GM12865 (cell line): ENCODE measurements at regions not wholly inside any gene's neighbourhood (a gene's known extent, or its start where the extent isn't known, plus 50 kb on each side); places are given as distances from the start of the nearest gene placed in this dataset.

Experiments used
- DNase-seq: peaks from one replicate; pipeline ENCODE4 v3.0.0; 2010; ENCODE audit warnings: low read depth
- H3K4me3 ChIP-seq: 2 replicates; pipeline ENCODE4 v1.5.1; 2011; ENCODE audit warnings: mild to moderate bottlenecking, low read depth, low read length, control low read depth
- TF ChIP-seq, protein P1 (sequence below): IDR thresholded peaks from 2 replicates; pipeline ENCODE4 v1.5.1; 2011; ENCODE audit warnings: low read length, control low read depth, low read depth, inconsistent platforms; ENCODE audit not compliant: insufficient read depth; ENCODE audit errors: missing control alignments

DNA sequence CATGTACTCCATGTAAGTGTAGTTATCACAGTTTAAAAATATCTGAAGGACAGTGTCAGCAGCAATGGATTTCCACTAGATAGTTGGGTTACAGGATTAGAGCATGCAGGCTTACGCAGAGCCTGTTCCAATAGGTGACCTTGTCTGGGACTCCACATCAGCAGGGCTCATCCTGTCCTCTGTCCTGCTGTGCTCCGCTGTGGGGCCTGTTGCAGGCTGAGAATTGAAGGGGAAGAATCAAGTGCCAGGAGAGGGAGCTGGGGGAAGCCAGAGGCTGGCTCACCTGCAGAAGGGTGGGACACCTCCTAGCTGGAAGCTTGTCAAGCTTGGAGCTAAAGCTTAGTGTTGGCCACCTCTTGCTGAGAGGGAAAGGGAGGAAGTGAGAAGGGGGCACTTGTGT is 62.8 kb downstream of the XCL2 start:
- DNase-seq: no peak
- no peak overlapping the region for H3K4me3 ChIP-seq
- TF ChIP-seq, protein P1, sequence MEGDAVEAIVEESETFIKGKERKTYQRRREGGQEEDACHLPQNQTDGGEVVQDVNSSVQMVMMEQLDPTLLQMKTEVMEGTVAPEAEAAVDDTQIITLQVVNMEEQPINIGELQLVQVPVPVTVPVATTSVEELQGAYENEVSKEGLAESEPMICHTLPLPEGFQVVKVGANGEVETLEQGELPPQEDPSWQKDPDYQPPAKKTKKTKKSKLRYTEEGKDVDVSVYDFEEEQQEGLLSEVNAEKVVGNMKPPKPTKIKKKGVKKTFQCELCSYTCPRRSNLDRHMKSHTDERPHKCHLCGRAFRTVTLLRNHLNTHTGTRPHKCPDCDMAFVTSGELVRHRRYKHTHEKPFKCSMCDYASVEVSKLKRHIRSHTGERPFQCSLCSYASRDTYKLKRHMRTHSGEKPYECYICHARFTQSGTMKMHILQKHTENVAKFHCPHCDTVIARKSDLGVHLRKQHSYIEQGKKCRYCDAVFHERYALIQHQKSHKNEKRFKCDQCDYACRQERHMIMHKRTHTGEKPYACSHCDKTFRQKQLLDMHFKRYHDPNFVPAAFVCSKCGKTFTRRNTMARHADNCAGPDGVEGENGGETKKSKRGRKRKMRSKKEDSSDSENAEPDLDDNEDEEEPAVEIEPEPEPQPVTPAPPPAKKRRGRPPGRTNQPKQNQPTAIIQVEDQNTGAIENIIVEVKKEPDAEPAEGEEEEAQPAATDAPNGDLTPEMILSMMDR: no peak

GRCh38 chr1:168477792-168478191 is 66.0 kb downstream of the XCL2 start:
- TF ChIP-seq, protein P1: no peak
- H3K4me3 ChIP-seq: no peak overlapping the region
- no peak for DNase-seq

DNA sequence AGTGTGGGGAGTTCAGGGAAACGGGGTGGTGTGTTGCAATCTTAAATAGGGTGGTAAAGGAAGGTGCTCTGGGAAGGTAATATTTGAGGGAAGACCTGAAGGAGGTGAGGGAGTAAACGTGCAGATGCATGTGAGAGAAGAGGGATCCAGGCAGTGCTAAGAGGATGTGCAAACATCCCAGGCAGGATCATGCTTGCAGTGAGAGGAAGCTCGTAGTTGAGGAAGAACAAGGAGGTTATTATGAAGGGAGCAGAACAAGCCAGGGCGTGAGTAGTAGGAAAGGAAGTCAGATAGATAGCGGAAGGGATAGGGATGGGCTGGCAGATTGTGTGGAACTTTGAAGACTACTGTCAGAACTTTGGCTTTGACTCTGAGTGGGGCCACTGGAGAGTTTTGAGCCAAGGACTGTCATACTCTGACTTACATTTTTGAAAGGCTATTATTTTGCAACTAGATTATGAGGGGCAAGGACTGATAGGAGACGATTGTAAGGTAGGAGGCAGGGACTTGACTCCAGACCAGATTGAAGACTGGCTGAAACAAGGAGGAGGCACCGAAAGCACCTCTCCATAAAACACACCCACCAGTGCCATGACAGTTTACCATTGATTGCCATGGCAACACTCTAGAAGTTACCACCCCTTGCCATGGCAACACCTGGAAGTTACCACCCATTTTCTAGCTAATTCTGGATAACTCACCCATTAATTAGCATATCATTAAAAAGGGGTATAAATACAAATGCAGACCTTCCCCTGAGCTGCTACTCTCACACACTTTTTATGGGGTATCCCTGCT is 67.0 kb downstream of the XCL2 start:
- TF ChIP-seq, protein P1: no peak
- H3K4me3 ChIP-seq: no peak overlapping the region
- DNase-seq: no peak

DNA sequence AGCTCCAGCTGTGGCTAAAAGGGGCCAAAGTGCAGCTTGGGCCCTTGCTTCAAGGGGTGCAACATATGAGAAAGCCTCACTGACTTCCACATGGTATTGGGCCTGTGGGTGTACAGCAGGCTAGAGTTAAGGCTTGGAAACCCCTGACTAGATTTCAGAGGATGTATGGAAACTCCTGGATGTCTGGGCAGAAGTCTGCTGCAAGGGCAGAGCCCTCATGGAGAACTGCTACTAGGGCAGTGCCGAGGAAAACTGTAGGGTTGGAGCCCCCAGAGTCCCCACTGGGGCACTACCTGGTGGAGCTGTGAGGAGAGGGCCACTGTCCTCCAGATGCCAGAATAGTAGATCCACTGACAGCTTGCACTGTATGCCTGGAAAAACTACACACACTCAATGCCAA is 69.5 kb downstream of the XCL2 start:
- no peak for DNase-seq
- TF ChIP-seq, protein P1: no peak
- no peak overlapping the region for H3K4me3 ChIP-seq

- no peak overlapping the region for H3K4me3 ChIP-seq
- no peak for DNase-seq
- TF ChIP-seq, protein P1: no peak
Observed at GRCh38 chr1:168473126-168473525, 70.7 kb downstream of the XCL2 start.

GRCh38 chr1:168472223-168472622 is 71.6 kb downstream of the XCL2 start:
- TF ChIP-seq, protein P1: no peak
- H3K4me3 ChIP-seq: no peak overlapping the region
- no peak for DNase-seq

DNA sequence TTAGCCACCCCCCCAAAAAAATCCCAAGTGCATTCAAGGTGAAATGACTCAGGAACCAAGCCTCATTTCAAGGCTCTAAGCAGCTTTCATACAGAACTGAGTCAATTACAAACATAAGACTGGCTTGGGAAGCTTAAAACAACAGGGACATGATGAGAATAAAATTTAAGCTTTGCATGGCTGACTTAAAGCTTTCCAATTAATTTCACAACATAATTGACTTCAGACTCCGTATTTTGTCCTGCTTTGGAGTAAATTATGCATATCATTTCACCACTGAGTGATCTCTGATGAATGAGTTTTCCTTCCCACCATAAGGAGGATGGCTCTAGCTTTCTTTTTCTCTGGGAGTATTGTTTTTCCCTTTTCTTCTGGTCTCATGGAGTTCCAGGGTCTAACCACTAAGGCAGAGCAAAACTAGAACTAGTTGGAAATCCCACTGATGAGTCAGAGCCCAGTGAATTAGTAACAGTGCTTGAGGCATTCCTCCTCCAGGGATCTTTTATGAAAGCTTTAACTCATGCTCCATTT is 72.8 kb downstream of the XCL2 start:
- H3K4me3 ChIP-seq: no peak overlapping the region
- DNase-seq: no peak
- TF ChIP-seq, protein P1: no peak
